OCI-LY7 (cell line): ENCODE measurements at regions not wholly inside any gene's neighbourhood (a gene's known extent, or its start where the extent isn't known, plus 50 kb on each side); places are given as distances from the start of the nearest gene placed in this dataset.

Experiments used
- CTCF ChIP-seq: fragments of 200-600 bp; sonication (generic); conservative IDR thresholded peaks from 2 replicates; pipeline ENCODE4 v1.5.1; 2014; ENCODE audit warnings: mild to moderate bottlenecking, antibody characterized with exemption, low read length, moderate library complexity, mixed read lengths
- EZH2phosphoT487 ChIP-seq: fragments of 200-600 bp; sonication (generic); IDR thresholded peaks from 2 replicates; pipeline ENCODE4 v1.6.1; 2018; ENCODE audit warnings: low read depth, borderline replicate concordance, mild to moderate bottlenecking, mixed run types, antibody characterized with exemption, low read length, moderate library complexity, mixed read lengths

- no peak for TF ChIP-seq EZH2phosphoT487
- no peak for TF ChIP-seq CTCF
Observed at GRCh38 chr2:19807866-19808265, 93.9 kb downstream of the TTC32 start.
